LoVo (cell line): ENCODE measurements at regions not wholly inside any gene's neighbourhood (a gene's known extent, or its start where the extent isn't known, plus 50 kb on each side); places are given as distances from the start of the nearest gene placed in this dataset.

Experiments
- DNase-seq: peaks from one replicate; pipeline ENCODE4 v3.0.0-alpha.2; 2016; ENCODE audit warnings: low spot score

DNA sequence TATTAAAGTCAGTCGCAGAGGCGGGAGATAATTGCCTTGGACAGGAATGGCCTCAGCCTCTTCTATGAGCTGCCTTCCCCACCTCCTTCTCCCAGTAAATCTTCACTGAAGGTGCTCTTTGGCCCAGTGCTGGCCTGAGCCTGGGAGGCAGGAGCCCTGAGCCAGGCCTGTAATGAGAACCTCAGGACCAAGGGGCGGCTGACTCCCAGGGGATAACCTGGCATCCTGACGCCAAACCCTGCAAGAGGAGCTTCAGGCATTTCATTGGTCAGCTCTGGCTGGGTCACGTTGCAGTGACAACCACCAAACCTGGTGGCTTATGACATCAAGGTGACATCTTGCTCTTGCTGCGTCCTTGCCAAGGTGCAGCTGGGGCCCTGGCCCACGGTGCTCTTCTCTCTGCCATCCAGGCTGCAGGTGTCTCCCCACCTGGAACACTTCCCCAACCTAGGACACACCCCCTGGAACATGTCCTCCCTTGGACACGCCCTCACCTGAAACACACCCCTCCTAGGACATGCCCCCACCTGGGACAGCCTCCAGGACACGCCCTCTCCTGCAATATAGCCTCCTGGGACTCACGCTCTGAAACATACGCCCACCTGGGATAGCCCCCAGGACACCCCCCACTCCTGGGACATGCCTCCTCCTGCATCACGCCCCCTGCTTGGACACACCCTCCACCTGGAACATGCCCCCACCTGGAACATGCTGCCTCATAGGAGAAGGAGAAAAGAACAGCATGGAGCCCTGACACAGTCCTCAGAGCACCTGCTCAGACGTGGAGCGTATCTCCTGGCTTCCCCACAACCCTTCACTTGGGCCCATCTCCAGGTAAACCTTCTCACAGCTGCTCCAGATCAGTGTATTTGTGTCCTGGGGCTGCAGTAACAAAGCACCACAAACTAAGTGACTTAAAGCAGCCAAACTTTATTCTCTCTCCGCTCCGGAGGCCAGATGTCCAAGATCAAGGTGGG lies 333.6 kb downstream of the NPHP4 start:
- no peak for DNase-seq

DNA sequence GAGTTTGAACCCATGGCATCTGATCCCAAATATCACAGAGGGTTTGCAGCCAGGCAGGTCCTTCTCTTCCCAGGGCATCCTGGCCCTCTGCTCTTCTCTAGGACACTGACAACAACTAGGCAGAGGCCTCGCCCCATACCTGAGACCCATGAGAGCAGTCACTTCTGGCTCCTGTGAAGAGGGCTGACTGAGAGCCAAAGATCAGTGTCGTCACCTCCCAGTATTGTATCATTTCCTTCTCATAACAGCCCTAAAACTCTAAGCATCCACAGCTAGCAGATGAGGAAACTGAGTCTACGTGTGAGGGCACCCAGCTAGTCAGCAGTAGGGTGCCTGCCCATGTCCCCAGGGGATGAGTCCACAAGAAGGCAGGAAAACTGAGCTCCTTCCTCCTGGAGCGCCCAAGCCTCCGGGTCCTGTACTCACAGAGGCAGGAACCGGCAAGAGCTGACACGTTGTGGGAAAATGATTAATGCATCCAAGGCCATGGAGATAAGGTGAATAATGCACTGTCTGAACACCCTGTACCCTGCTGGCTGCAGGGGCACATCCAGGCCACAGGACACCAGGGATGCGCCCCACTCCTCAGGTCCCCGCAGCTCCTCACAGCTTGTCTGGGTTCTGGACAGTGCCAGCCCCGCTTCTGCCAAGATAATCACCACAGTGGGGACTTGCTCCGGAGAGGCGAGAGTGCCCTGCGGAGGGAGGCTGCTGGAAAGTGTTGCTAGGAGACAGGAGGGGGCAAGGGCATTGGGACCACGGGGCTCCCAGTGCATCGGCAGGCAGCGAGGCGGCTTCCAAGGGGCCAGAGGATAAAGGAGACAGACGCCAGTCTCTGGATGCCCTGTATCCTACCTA lies 340.0 kb downstream of the NPHP4 start:
- no peak for DNase-seq

DNA sequence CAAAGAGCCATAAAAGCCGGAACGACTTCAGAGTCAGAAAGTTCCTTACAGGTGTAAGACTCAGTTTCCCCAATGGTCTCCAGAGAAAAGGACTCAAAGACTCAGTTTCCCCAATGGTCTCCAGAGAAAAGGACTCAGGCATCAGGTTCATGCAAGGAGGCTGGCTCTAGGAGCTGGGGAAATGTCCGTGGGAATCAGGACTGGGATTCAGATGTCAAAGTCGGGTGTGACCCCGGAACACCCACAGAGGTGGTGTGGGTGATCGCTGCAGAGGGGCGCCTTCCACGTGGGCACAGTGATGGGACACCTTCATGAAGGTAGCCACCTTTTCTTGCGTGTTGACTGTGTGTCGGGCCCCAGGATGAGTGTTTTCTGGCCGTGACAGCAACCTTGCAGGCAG lies 340.8 kb downstream of the NPHP4 start:
- no peak for DNase-seq

DNA sequence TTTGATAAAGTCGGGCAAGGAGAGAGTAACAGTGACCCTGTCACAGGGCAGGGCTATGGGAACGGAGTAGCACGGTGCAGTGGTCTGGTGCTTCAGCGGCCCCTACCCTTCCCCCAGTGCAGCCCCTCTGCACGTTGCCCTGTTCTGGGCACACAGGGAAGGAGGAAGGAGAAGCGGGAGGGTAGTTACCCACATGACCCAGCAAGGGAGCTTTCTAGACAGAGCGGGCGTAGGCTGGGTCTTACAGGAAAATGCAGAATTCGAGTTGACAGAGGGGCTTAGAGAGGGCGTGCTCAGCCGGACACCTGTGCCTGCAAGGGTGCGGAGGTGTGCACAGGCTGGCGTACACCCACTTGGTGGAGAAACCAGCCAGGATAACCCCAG lies 341.2 kb downstream of the NPHP4 start:
- DNase-seq, result no peak

DNA sequence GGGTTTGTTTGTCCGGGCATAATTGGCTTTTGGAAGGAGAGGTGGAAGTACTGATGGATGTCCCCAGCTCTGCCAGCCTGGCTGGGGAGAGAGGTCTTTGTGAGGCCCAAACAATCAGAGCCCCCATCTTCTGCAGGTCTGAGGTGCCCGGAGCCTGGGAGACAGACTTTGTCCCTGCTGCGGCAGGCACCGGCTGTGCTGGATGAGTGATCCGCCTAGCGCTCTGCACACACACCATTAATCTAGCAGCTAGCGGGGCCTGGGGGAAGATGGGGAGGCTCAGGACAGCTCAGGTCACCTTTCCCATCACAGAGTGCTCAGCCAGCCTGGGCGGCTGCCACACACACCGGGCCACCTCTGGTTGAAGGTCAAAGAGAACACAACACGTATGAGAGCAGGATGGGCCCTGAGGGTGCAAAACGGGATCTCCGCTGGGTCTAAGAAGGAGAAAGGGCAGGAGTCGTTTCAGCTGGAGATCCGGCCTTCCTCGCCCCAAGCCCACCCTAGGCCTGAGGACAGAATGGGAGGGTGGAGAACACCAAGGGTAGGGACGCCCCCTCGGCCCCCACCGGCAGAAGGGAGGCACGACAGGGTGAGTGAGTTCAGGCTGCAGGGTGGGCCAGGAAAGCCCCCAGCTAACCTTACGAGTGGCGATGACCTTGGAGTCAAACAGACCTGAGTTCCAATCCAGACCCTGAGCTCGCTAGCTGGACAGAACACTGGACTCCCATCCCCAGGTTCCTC lies 341.8 kb downstream of the NPHP4 start:
- no peak for DNase-seq

DNA sequence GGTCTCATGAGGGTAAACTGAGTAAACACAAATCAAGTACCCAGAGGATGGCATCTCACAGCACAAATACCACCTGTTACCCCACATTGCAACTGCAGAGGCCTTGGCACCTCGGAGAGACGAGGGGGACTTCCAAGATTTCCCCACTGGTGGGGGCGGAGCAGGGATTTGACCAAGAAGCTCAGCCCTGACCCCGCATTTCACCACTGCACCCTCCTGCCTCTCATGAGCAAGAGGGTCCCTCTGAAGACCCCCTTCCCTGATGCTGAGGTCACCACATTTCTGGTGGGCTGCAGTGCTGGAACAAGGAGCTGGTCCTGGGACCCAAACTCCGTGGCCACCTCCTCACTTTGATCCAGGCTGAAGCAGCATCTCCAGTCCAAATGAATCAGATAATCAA lies 342.4 kb downstream of the NPHP4 start:
- no peak for DNase-seq

DNA sequence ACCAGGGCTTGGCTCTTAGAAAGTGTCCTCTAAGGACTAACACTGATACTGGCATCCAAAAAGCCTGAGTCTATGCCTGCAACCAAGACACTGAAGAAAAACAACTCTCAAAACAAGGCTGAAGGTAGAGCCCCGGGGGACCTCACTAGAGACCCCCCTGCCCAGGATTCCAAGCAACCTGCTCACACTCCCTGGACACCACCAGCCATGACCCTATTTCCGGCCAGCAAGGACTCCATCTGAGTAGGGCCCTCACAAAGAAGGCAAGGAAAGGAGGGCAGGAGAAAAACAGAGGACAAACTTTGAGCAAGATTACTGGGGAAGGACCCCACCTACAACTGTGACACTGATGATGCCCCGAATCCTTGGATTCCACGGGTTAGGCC lies 343.1 kb downstream of the NPHP4 start:
- DNase-seq, result no peak

DNA sequence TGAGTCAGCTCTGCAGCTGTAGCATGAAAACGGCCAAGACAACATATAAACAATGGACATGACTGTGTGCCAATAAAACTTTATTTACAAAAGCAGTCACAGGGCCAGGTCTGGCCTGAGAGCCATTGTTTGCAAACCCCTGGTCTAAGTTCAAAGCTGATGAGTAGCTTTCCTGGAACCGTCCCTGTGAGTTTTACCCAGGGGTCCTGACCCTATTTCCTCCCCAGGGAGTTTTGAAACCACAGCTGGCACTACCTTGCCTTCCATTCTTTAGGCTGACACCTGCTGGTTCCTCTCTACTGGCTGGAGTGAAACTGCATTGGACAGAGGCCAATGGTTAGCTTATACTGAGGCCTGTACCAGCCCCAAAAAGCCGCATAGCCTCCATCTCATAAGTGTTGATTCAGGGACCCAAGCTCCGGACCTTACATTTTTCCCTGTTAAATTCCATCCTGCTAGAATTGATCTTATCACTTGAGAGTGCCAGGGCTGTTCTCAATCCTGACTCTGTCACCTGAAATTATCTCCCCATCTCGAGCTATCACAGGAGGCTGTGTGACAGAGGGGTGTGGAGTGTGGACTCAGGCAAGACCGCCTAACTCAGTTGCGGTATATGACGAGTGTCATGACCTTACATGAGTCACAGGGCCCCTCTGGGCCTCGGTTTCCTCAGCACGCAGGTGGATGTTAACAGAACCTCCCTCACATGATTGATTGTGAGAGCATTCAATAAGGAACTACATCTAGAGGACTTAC lies 343.6 kb downstream of the NPHP4 start:
- no peak for DNase-seq

DNA sequence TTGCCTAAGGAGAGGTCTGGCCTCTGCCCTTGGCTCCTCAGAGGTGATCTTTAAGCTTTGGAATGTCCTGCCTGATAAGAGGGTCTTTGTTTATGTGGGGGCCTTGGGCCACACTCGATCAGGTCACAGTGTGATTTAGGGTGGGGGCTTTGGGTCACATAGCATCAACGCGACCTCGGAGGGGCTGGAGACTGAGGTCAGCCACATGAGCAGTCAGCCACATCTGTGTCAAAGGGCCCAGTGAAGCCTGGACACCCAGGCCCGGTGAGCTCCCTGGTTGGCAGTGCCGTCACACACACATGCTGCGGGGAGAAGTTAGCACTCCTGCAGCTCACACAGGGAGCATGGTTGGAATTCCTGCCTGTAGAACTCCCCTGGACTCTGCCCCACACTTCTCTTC lies 345.0 kb downstream of the NPHP4 start:
- DNase-seq, result no peak

DNA sequence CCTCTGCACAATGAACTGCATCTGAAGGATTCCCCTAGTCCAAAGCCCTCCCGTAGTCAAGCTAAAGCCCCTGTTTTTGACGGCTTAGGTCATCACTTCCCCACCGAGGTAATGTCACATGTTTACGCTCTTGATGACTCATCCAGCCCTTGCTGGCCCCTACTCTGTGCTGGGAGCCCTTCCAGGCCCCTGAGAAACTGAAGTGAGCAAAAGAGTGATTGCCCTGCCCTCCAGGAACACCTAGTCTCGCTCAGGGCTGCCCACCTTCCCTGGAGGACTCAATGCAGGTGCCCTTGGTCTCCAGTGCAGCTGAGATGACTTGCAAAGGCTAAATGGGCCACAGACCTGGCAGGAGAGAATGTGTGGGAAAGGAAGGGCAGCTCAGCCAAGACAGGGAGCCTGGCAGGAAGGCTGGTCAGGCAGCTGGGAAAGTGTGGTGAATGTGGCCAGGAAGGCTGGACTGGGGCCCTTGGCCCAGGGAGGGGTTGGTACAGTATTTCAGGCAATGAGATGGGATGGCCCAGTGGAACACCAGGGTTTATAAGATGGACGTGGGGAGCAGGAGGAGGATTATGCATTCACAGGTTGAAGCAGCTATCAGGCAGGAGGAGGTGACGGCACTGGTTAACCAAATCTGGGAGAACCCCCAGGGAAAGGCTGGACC lies 345.6 kb downstream of the NPHP4 start:
- no peak for DNase-seq

DNA sequence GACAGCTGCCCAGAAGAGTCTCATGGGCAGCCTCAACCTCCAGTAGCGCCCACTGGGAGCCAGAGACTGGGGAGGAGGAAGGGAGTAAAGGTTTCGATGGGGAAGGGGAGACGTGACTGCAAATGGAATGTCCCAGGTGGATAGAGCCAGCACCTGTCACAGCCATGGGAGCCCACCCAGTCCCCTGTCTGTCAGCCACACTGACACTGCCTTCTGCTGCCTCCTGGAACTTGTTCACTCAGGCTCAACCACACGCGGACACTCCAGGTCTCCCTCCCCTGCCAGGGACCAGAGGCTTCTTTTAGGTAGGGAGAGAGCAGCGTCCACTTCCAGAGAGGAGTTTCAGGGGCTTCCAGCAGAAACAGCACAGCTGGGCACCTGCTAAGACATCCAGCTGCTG lies 346.3 kb downstream of the NPHP4 start:
- DNase-seq, result no peak

DNA sequence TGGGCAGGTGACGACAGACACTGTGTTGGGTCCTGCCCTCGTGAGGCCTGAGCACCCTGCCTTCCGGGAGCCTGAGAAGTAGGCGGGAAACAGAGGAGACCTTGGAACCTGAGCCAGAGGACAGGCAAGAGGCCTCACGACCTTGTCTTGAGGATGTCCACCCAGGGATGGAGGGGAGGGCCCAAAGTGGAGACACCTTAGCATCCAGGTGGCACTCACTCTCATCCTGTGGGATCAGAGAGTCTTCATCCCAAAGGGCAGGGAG lies 347.2 kb downstream of the NPHP4 start:
- DNase-seq, result no peak

DNA sequence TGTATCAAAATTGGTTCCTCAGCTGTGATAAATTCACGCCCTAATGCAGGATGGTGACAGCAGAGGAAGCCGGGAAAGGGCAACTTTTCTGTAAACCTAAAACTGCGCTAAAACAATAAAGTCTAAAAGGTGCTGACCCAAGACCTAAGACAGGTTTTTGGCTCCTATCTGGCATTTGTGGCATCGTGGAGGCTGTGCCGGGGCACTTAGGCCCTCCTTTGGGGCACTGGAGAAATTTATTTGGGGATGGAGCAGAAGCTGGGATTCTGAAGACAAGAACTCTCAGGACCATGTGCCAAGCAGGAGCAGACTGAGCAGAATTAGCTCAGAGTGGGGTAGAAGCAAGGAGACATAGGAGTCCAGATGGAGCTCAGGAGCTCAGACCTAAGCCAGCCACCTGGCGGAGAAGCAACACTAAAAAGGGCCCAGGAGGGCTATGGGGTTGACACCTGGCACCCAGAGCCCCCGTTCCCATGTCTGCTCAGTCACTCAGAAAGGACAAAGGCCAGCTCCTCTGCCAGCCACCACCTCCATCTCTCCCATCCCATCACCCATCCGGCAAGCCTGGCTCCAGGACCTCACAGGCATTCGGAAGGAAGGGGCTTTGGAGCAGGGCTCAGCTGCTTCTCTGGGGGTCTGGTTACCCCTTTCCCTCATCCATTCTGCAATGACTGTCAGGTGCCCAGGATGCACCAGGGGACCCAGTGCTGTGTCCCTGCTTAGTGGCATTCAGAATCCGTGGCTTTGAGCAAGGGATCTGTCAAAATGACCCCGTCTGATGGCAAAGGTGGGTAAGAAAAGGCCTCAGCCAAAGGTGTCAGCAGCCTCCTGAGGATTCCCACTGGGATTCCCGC lies 347.7 kb downstream of the NPHP4 start:
- DNase-seq, result no peak

DNA sequence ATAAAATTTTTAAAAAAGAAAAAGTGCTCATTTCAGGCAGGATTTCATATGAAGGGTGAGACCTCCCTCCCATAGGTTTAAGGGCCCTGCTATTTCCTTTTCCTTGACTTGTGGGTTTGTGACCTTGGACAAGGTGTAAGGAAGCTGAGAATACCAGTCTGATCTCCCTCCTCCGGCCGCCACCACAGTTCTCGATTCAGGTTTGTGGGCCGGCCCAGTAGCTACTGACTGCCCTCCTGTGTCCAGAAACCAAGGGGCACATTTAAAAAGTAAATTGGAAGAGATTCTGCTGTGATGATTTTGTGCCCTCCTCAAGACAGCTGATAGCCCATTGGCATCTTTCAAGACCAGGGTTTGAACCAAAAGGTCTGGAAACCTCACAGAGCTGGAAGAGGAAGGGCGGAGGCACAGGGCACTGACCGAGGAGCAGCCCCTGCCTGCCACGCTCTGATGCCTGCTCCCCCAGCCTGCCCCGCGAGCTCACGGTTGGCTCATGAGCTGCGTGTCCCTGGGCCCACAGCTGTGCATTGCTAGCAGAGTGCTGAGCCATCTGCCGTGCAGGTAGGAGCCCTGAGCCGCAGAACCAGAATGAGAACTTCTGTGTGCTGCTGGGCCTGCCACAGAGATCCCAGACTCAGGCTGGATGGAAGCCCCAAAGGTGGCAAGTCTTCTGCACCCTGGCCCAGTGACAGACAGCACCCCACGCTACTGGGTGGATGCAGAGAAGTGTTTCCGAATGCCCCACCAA lies 348.7 kb downstream of the NPHP4 start:
- DNase-seq, result no peak

DNA sequence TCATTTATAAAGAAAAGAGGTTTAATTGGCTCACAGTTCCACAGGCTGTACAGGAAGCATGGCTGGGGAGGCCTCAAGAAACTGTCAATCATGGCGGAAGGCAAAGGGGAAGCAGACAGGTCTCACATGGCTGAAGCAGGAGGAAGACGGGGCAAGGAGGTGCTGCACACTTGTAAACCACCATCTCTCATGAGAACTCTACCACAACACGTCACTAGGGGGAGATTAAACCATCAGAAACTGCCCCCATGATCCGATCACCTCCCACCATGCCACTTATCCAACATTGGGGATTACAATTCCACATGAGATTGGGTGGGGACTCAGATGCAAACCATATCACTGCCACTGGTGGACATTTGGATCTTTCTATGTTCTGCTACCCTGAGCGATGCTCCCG lies 351.4 kb downstream of the NPHP4 start:
- DNase-seq, result no peak

DNA sequence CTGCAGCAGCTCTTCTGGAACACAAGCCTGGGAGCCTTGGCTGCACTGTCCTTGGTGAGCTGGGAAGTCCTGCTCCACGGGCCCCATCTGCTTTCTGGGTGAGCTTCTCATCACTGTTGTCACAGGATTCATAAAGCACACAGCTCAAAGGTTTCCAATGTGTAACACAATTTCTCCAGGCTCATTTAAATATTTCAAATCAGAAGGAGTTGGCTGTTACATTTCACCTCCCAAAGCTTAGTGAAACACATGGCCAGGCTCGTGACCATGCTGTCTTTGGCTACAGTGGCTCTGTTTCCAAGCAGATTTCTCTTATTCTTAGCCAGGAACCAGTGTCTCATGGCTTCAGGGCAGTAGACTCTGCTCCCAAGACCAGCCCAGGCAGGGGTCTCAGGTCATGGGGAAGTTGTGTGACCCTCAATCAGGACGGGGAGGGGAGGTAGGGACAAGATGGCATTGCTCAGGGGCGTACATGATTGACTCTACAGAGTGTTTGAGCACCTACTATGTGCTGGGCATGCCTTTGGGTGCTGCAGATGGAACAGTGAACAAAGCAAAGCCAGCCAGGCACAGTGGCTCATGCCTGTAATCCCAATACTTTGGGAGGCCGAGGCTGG lies 353.0 kb downstream of the NPHP4 start:
- DNase-seq, result no peak

DNA sequence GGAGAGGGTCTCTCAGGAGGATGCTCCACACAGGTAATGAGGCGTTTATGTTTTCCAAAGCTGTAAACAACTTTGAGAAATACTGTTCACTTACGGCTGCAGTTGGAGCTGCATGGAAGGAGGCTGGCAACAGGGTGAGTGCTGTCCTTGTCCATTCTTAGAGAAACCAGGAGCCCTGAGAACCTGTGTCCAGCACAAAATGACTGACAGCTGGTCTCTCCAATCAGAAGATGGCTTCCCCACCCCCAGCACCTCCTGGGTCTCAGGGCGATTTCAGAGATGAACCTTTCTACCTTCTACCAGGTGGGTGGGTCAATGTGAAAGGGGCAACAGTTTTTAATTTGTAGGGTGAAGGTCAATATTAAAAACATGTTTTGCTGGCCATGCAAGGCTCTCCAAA lies 353.6 kb downstream of the NPHP4 start:
- DNase-seq, result no peak

DNA sequence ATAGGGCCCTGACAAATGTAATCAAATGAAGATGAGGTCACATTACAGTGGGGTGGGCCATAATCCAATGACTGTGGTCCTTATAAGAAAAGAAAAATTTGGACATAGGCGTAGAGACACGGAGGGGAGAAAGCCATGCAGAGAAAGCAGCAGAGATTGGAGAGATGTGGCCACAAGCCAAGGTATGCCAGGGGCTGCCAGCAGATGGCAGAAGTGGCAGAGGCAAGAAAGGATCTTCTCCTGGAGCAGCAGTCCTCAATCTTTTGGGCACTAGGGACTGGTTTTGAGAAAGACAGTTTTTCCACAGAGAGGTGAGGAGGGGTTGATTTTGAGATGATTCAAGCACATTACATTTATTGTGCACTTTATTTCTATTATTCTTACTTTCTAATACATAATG lies 355.1 kb downstream of the NPHP4 start:
- no peak for DNase-seq

DNA sequence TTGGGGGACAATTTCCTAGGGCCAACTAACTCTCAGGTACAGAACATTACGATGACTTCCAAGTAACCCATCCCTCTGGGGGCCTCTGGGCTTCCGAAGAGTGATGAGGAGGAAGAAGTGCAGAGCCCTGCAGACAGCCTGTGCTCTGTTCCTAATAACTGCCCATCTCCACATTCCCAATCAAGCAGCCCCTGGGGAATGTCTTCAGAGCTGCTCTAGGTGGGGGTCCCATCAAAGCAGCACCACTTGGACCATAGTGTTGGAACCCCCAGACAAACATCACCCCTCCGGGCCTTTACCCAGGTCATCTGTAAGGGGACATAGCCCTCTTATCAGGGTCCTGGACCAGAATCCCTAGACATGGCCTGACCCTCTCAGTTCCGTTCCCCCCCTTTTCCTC lies 357.3 kb downstream of the NPHP4 start:
- DNase-seq, result no peak
